ENCODE measurements at regions not wholly inside any gene's neighbourhood (a gene's known extent, or its start where the extent isn't known, plus 50 kb on each side); places are given as distances from the start of the nearest gene placed in this dataset.
"Not testable (repeated sequence)": the region's sequence is repeated elsewhere in the genome, so short reads cannot be mapped to it uniquely, and the experiment has no call there.

DNA sequence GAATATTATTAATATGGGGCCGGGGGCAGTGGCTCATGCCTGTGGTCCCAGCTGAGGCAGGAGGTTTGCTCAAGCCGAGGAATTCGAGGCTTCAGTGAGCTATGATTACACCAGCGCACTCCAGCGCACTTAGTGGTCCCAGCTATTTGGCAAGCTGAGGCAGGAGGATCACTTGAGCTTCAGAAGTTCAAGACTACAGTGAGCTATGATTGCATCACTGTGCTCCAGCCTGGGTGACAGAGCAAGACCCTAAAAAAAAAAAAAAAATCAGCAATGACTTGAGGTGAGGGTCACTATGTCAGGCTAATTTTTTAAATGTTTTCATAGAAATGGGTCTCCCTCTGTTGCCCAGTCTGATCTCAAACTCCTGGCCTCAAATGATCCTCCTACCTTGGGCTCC lies 243.4 kb downstream of the RBM19 start:
- Mint-ChIP-seq H3K27me3 (ENCODE audit: low read depth) (no peaks in the 10 kb centered on the region), H3K9me3 (no peaks in the 10 kb centered on the region), H3K4me3 (no peak overlapping the region), H3K36me3 (ENCODE audit: insufficient read depth in 2 of 2) (peaks cover 0 to 2% of the 10 kb centered on the region in 2 donors), H3K4me1 (ENCODE audit: low read depth) (no peaks in the 10 kb centered on the region), H3K27ac (no peak overlapping the region)
- ATAC-seq (replicated peaks in 1 of 2) (no peak), DNase-seq (no peak)

GRCh38 chr12:113720629-113721028 lies 245.5 kb downstream of the RBM19 start:
- Mint-ChIP-seq H3K27me3 (ENCODE audit: low read depth) (no peaks in the 10 kb centered on the region), H3K4me1 (ENCODE audit: low read depth) (no peaks in the 10 kb centered on the region), H3K9me3 (no peaks in the 10 kb centered on the region), H3K36me3 (ENCODE audit: insufficient read depth in 2 of 2) (no peaks in the 10 kb centered on the region), H3K27ac (no peak overlapping the region), H3K4me3 (no peak overlapping the region)
- DNase-seq = no peak
- no peak for ATAC-seq (replicated peaks in 1 of 2)

DNA sequence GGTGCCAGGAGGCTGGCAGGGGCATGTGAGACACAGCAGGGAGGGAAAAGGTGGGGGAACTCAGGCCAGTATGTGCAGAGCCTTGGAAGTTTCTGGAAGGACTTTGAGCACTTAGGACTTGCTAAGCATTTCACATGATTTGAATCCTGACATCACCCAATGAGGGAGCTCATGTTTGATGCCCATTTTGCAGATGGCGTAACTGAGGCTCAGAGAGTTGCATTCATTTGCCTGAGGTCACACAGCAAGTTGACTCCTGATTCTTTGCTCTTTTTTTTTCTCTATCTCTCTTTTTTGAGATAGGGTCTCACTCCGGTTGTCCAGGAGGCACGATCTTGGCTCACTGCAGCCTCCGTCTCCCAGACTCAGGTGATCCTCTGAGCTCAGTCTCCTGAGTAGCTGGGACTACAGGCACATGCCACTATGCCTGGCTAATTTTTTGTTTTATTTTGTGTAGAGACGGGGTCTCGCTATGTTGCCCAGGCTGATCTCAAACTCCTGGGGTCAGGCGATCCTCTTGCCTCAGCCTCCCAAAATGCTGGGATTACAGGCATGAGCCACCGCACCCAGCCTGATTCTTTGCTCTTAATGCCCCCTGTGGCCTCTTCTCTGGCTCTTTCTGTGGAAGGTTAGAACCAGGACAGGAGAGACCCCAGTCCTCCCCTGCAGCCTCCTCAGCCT lies 246.1 kb downstream of the RBM19 start:
- Mint-ChIP-seq H3K4me1 (ENCODE audit: low read depth) (no peaks in the 10 kb centered on the region), H3K27ac (no peak overlapping the region), H3K4me3 (no peak overlapping the region), H3K36me3 (ENCODE audit: insufficient read depth in 2 of 2) (no peaks in the 10 kb centered on the region), H3K27me3 (ENCODE audit: low read depth) (no peaks in the 10 kb centered on the region), H3K9me3 (no peaks in the 10 kb centered on the region)
- no peak for DNase-seq
- ATAC-seq (replicated peaks in 1 of 2) = no peak

DNA sequence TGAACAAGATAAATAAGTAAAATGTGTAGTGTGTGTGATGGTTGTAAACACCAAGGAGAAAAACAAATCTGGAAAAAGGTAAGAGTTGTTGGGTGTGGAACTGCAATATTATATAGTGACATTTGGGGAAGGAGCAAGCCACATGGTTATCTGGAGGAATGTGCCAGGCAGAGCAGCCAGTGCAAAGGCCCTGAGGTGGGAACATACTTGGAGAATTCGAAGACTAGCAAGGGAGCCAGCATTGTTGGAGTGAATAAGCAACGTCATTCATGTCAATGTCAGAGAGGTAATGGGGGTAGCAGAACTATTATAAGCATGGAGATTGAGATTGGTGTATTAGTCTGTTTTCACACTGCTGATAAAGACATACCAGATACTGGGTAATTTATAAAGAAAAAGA lies 241.5 kb upstream of the LHX5 start:
- Mint-ChIP-seq H3K4me3 (no peak overlapping the region), H3K27ac (no peak overlapping the region), H3K36me3 (ENCODE audit: insufficient read depth in 2 of 2) (no peaks in the 10 kb centered on the region), H3K9me3 (peaks cover 1 to 2% of the 10 kb centered on the region in 2 donors), H3K27me3 (ENCODE audit: low read depth) (peaks cover 8% of the 10 kb centered on the region), H3K4me1 (ENCODE audit: low read depth) (no peaks in the 10 kb centered on the region)
- no peak for DNase-seq
- ATAC-seq (replicated peaks in 1 of 2) = no peak

DNA sequence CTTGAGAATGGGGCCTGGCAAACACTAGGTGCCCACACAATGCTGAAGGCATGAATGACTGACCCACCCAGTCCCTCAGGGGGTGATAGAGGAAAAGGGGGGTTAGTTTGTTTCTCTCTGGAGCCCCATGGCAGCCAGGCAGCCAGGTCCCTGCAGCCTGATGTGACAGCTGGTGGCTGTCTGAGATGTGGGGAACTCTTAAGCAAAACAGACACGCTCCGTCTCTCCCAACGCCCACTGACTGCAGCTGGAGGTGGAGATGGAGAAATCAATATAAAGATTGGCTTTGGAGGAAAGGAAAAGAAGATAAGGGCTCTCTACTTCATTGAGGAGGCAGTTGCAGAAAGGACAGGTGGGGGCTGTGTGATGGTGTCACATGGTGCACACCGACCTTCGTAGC lies 240.8 kb upstream of the LHX5 start:
- DNase-seq (no peak), ATAC-seq (replicated peaks in 1 of 2) (no peak)
- Mint-ChIP-seq H3K4me3 (no peak overlapping the region), H3K27ac (no peak overlapping the region), H3K27me3 (ENCODE audit: low read depth) (peaks cover 8% of the 10 kb centered on the region), H3K36me3 (ENCODE audit: insufficient read depth in 2 of 2) (no peaks in the 10 kb centered on the region), H3K9me3 (peaks cover 1 to 2% of the 10 kb centered on the region in 2 donors), H3K4me1 (ENCODE audit: low read depth) (no peaks in the 10 kb centered on the region)

GRCh38 chr12:113710216-113710615 lies 238.5 kb upstream of the LHX5 start:
- peaks cover 15% of the 10 kb centered on the region for H3K27me3 Mint-ChIP-seq (ENCODE audit: low read depth)
- H3K27ac Mint-ChIP-seq = no peak overlapping the region
- ATAC-seq (replicated peaks in 1 of 2) = no peak

GRCh38 chr12:113709456-113709855 lies 237.8 kb upstream of the LHX5 start:
- peaks cover 15% of the 10 kb centered on the region for H3K27me3 Mint-ChIP-seq (ENCODE audit: low read depth)
- no peak overlapping the region for H3K27ac Mint-ChIP-seq
- H3K36me3 Mint-ChIP-seq (ENCODE audit: insufficient read depth in 2 of 2) = no peaks in the 10 kb centered on the region
- no peak overlapping the region for H3K4me3 Mint-ChIP-seq
- ATAC-seq (replicated peaks in 1 of 2) = no peak
- peaks cover 1 to 2% of the 10 kb centered on the region in 2 donors for H3K9me3 Mint-ChIP-seq
- no peaks in the 10 kb centered on the region for H3K4me1 Mint-ChIP-seq (ENCODE audit: low read depth)
- DNase-seq = no peak

More at GRCh38 chr12:113710216-113710615, 238.5 kb upstream of the LHX5 start:
- no peaks in the 10 kb centered on the region for H3K36me3 Mint-ChIP-seq (ENCODE audit: insufficient read depth in 2 of 2)
- H3K4me1 Mint-ChIP-seq (ENCODE audit: low read depth) = no peaks in the 10 kb centered on the region
- H3K4me3 Mint-ChIP-seq = no peak overlapping the region
- H3K9me3 Mint-ChIP-seq = peaks cover 1 to 2% of the 10 kb centered on the region in 2 donors
- no peak for DNase-seq

DNA sequence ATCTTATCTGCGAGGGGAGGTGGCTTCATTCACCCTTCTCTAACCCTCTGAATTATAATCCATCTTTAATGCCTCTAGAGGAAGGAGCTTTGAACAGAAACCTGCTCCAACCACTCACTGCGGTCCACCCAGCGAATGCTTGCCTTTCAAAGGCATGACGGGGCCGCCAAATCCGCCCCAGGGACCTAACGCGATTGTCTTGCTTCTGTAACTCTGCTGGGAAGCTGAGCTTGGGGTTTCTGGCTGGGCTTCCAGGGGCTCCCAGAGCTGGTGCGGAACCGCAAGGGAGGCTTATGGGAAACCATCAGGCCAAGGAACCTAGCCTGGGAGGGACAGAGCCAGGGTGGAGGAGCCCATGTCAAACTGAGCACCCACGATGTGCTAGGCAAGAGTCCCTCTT lies 231.2 kb upstream of the LHX5 start:
- H3K27ac Mint-ChIP-seq = no peak overlapping the region
- DNase-seq (no peak), ATAC-seq (replicated peaks in 1 of 2) (no peak)
- no peaks in the 10 kb centered on the region for H3K36me3 Mint-ChIP-seq (ENCODE audit: insufficient read depth in 2 of 2)
- H3K27me3 Mint-ChIP-seq (ENCODE audit: low read depth) = peaks cover 29% of the 10 kb centered on the region
- no peaks in the 10 kb centered on the region for H3K4me1 Mint-ChIP-seq (ENCODE audit: low read depth)
- H3K9me3 Mint-ChIP-seq = no peaks in the 10 kb centered on the region
- H3K4me3 Mint-ChIP-seq = no peak overlapping the region

DNA sequence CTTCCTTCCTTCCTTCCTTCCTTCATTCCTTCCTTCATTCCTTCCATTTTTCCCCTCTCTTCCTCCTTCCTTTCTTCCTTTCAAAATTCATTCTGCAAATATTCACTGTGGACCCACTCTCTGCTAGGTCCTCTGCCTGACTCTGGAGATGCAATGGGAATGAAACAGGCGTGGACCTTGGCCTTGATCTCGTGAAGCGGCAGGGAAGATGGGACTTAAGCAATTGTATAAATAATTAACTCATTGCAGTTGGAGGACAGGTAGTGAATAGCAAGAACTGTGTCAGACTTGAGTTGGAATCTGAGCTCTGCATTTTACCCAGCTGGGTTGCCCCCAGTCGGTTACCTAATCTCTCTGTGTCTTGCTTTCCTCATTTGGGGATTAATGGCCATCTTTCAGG lies 230.6 kb upstream of the LHX5 start:
- H3K9me3 Mint-ChIP-seq = no peaks in the 10 kb centered on the region
- no peak overlapping the region for H3K4me3 Mint-ChIP-seq
- ATAC-seq (replicated peaks in 1 of 2) (no peak), DNase-seq (no peak)
- H3K4me1 Mint-ChIP-seq (ENCODE audit: low read depth) = no peaks in the 10 kb centered on the region
- no peaks in the 10 kb centered on the region for H3K36me3 Mint-ChIP-seq (ENCODE audit: insufficient read depth in 2 of 2)
- peaks cover 28% of the 10 kb centered on the region for H3K27me3 Mint-ChIP-seq (ENCODE audit: low read depth)
- H3K27ac Mint-ChIP-seq = no peak overlapping the region

- no peak overlapping the region for H3K4me3 Mint-ChIP-seq
- H3K36me3 Mint-ChIP-seq (ENCODE audit: insufficient read depth in 2 of 2) = no peaks in the 10 kb centered on the region
- ATAC-seq (replicated peaks in 1 of 2) (no peak), DNase-seq (no peak)
- no peak overlapping the region for H3K27ac Mint-ChIP-seq
- peaks cover 22% of the 10 kb centered on the region for H3K27me3 Mint-ChIP-seq (ENCODE audit: low read depth)
- no peaks in the 10 kb centered on the region for H3K4me1 Mint-ChIP-seq (ENCODE audit: low read depth)
- no peaks in the 10 kb centered on the region for H3K9me3 Mint-ChIP-seq
Observed at GRCh38 chr12:113700943-113701342, 229.3 kb upstream of the LHX5 start.

DNA sequence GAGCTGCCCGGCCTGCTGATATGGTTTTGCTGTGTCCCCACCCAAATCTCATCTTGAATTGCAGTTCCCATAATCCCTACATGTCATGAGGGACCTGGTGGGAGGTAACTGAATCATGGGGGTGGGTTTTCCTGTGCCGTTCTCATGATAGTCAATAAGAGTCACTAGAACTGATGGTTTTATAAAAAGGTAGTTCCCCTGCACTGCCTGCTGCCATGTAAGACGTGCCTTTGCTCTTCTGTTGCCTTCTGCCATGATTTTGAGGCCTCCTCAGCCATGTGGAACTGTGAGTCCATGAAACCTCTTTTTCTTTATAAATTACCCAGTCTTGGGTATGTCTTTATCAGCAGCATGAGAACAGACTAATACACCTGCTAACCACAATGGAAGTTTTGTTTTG lies 228.3 kb upstream of the LHX5 start:
- H3K4me3 Mint-ChIP-seq; DNase-seq; H3K27ac Mint-ChIP-seq; H3K9me3 Mint-ChIP-seq; H3K4me1 Mint-ChIP-seq (ENCODE audit: low read depth); ATAC-seq (replicated peaks in 1 of 2); H3K36me3 Mint-ChIP-seq (ENCODE audit: insufficient read depth in 2 of 2): not testable (repeated sequence)
- peaks cover 22% of the 10 kb centered on the region for H3K27me3 Mint-ChIP-seq (ENCODE audit: low read depth)

- ATAC-seq (replicated peaks in 1 of 2) = no peak
- no peaks in the 10 kb centered on the region for H3K4me1 Mint-ChIP-seq (ENCODE audit: low read depth)
Observed at GRCh38 chr12:113698510-113698858, 226.8 kb upstream of the LHX5 start.

DNA sequence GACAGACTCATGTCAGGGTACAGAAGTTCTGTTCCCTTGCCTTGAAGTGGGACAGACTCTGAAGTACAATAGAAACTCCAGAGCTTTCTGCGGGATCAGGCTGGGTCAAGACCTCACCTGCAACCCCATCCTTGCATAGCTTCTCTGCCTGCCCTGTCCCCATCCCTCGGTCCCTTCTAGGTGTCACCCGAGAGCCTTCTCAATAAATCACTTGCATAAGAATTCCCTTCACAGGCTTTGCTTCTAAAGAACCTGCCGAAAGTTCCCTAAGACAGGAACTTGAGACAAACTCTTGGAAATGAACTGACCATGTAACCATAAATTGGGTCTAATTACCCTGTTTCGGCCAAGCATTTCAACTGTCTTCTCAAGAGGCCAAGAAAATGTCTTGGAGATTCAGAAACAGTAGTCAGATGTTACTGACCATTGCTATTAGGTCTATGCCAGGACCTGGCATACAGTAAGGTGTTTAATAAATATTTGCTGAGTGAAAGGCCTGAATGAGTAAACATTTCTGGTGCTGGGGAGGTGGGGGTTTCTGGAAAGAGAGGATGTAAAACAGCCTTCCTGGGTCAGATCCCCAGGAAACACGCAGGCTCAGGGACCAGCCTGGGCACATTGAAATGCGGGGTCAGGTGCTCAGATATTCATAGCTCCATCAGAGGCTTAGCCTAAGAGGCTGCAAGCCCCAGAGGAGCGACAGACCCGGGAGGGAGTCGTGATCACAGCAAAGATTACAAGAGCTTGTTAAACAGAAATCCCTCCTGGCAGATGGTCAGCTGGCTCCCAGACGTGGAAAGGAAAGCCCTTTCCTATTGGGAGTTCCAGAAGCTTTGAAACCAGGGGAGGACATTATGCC lies 226.2 kb upstream of the LHX5 start:
- no peaks in the 10 kb centered on the region for H3K4me1 Mint-ChIP-seq (ENCODE audit: low read depth)
- H3K4me3 Mint-ChIP-seq = no peak overlapping the region
- no peaks in the 10 kb centered on the region for H3K9me3 Mint-ChIP-seq
- peaks cover 21% of the 10 kb centered on the region for H3K27me3 Mint-ChIP-seq (ENCODE audit: low read depth)
- ATAC-seq (replicated peaks in 1 of 2) (no peak), DNase-seq (no peak)
- H3K27ac Mint-ChIP-seq = no peak overlapping the region
- no peaks in the 10 kb centered on the region for H3K36me3 Mint-ChIP-seq (ENCODE audit: insufficient read depth in 2 of 2)

More at GRCh38 chr12:113698510-113698858, 226.8 kb upstream of the LHX5 start:
- no peak for DNase-seq
- Mint-ChIP-seq H3K36me3 (ENCODE audit: insufficient read depth in 2 of 2) (no peaks in the 10 kb centered on the region), H3K4me3 (no peak overlapping the region), H3K27ac (no peak overlapping the region), H3K9me3 (no peaks in the 10 kb centered on the region), H3K27me3 (ENCODE audit: low read depth) (peaks cover 22% of the 10 kb centered on the region)
